ENCODE measurements at regions not wholly inside any gene's neighbourhood (a gene's known extent, or its start where the extent isn't known, plus 50 kb on each side); places are given as distances from the start of the nearest gene placed in this dataset.

DNA sequence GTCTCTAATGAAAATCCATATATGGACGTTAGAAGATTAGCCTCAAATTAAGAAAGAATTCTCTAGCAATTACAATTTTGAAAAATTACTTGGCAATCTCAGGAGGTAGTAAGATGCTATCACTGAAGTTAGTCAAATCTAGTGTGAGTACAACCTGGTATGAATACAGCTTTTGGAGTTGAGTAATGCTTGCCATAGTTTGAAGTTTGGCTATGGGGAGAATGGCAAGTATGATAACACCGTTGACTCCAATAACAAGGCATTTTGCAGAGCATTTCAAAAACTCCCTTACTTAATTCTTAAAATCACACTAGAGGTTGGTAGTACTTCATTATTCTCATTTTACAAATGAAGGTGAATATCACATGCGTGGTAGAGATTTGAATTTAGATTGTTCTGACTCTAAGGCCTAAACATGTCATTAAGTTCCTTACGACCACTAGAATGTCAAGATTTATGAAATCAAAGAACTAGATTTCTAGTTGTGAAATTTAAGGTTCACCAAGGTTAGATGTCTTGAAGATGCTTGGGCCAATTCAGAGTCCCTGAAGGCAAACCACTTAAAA, 355.4 kb downstream of the ETS1 start:
- TF ChIP-seq, protein P1, sequence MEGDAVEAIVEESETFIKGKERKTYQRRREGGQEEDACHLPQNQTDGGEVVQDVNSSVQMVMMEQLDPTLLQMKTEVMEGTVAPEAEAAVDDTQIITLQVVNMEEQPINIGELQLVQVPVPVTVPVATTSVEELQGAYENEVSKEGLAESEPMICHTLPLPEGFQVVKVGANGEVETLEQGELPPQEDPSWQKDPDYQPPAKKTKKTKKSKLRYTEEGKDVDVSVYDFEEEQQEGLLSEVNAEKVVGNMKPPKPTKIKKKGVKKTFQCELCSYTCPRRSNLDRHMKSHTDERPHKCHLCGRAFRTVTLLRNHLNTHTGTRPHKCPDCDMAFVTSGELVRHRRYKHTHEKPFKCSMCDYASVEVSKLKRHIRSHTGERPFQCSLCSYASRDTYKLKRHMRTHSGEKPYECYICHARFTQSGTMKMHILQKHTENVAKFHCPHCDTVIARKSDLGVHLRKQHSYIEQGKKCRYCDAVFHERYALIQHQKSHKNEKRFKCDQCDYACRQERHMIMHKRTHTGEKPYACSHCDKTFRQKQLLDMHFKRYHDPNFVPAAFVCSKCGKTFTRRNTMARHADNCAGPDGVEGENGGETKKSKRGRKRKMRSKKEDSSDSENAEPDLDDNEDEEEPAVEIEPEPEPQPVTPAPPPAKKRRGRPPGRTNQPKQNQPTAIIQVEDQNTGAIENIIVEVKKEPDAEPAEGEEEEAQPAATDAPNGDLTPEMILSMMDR (IDR thresholded peaks at IDR 0.05) = no peak
- Mint-ChIP-seq H3K27ac (ENCODE audit: unreplicated experiment) (no peak overlapping the region), H3K36me3 (ENCODE audit: unreplicated experiment) (no peaks in the 10 kb centered on the region), H3K9me3 (ENCODE audit: unreplicated experiment) (no peaks in the 10 kb centered on the region), H3K4me1 (ENCODE audit: unreplicated experiment) (peaks cover 36% of the 10 kb centered on the region), H3K27me3 (ENCODE audit: unreplicated experiment) (no peaks in the 10 kb centered on the region), H3K4me3 (ENCODE audit: unreplicated experiment) (no peak overlapping the region)
- DNase-seq (ENCODE audit: extremely low spot score, unreplicated experiment) = no peak

DNA sequence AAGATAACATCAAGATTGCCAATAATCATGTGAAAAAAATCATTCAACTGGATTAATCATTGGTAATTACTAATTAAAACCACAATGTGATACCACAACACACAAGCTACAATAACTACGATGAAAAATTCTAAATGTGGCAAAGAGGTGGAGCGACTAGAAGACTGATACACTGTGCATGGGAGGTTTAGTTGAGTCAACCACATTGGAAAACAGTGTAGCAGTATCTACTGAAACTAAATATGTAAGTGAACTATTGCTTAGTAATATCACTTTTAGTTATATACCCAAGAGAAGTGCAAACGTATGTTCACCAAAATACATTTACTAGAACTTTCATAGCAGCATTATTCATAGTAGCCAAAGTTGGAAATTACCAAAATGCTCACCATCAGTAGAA, 359.9 kb downstream of the ETS1 start:
- Mint-ChIP-seq H3K4me1 (ENCODE audit: unreplicated experiment) (peaks cover 37% of the 10 kb centered on the region), H3K27ac (ENCODE audit: unreplicated experiment) (no peak overlapping the region), H3K27me3 (ENCODE audit: unreplicated experiment) (no peaks in the 10 kb centered on the region), H3K9me3 (ENCODE audit: unreplicated experiment) (no peaks in the 10 kb centered on the region), H3K36me3 (ENCODE audit: unreplicated experiment) (no peaks in the 10 kb centered on the region), H3K4me3 (ENCODE audit: unreplicated experiment) (no peak overlapping the region)
- DNase-seq (ENCODE audit: extremely low spot score, unreplicated experiment) = no peak
- TF ChIP-seq, protein P1 (IDR thresholded peaks at IDR 0.05) = no peak

DNA sequence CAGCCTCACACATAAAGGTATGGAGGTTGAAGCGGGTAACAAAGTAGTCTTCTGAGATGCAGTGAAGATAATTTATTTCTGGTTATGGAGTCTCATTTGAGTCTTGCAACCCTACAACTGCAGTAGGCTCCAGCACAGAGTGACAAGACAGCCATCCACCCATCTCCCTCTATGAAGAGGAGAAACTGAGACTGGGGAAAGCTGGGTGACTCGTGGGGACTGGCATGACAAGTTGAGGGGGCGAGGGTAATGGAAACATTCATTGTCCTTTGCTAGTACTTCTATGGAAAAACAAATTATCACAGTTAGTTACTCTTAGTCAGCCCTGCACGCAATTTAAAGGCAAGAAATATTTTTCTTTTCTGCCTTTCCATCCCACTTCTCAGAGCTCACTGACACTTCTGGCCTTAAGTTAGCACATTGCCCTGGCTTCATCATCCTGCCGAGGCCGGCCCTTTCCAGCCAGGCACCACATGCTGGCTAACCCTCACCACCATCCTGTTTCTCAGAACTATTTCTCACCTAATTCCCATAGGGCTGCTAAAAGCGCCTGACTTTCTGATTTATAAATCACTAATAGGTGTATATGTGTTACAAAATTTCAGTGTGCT, 361.1 kb downstream of the ETS1 start:
- H3K27me3 Mint-ChIP-seq (ENCODE audit: unreplicated experiment) = no peaks in the 10 kb centered on the region
- no peaks in the 10 kb centered on the region for H3K36me3 Mint-ChIP-seq (ENCODE audit: unreplicated experiment)
- H3K4me1 Mint-ChIP-seq (ENCODE audit: unreplicated experiment) = peaks cover 44% of the 10 kb centered on the region
- no peak overlapping the region for H3K4me3 Mint-ChIP-seq (ENCODE audit: unreplicated experiment)
- no peak for DNase-seq (ENCODE audit: extremely low spot score, unreplicated experiment)
- H3K9me3 Mint-ChIP-seq (ENCODE audit: unreplicated experiment) = no peaks in the 10 kb centered on the region
- TF ChIP-seq, protein P1 (IDR thresholded peaks at IDR 0.05) = no peak
- peak overlapping the region; percentile 86 for H3K27ac Mint-ChIP-seq (ENCODE audit: unreplicated experiment)

DNA sequence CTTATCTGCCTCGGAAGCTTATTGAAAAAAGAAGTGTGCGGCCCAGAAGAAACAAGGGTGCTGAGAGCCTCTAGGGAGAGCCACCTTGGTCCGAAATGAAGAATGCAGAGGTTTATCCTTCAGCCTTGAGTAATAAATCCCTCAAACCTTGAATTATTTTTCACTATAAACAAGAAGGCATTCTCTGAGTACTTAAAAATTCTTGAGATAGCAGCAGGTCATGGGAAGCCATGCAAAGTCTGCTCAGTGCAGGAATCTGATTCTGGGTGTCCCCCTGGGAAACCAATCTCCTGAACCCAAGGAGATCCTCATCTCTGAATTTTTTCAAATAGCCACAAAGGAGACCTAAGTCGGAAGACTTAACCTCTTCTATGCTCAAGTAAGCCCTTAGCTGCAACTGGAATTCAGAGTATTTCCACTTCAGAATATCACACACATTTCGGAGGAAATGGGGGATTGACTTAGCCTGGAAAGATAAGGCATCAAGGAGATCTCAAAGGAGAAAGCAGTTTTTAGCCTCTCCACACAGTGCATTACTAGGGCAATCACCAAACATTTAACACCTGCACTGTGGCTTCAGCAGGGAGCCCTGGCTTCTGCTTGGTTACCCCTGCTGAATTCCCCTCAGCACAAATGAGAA, 365.0 kb downstream of the ETS1 start:
- TF ChIP-seq, protein P1 (IDR thresholded peaks at IDR 0.05) = no peak
- Mint-ChIP-seq H3K27ac (ENCODE audit: unreplicated experiment) (peak overlapping the region; percentile 58), H3K9me3 (ENCODE audit: unreplicated experiment) (no peaks in the 10 kb centered on the region), H3K4me1 (ENCODE audit: unreplicated experiment) (peaks cover 31% of the 10 kb centered on the region), H3K4me3 (ENCODE audit: unreplicated experiment) (no peak overlapping the region), H3K27me3 (ENCODE audit: unreplicated experiment) (no peaks in the 10 kb centered on the region), H3K36me3 (ENCODE audit: unreplicated experiment) (no peaks in the 10 kb centered on the region)
- no peak for DNase-seq (ENCODE audit: extremely low spot score, unreplicated experiment)

DNA sequence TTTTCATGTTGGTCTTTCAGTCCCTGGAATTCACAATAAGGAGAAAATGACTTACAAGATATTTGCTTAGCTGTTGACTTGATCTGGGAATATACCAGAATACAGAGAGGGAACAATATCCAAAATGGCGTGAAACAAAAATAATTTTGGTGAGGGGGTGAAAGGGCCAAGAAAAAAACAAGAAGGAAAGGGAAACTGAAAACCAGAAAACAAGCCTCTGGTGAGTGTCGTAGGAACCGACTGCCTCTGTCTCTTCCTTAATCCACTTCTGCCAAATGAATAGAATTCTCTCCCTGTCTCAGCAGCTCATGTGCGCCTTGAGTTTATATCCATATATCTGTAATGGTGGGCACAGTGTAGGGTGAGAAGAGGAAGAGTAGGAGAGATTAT, 367.6 kb downstream of the ETS1 start:
- H3K9me3 Mint-ChIP-seq (ENCODE audit: unreplicated experiment) = no peaks in the 10 kb centered on the region

More for the DNA sequence above, 367.6 kb downstream of the ETS1 start:
- H3K4me1 Mint-ChIP-seq (ENCODE audit: unreplicated experiment) = peaks cover 19% of the 10 kb centered on the region
- H3K27me3 Mint-ChIP-seq (ENCODE audit: unreplicated experiment) = no peaks in the 10 kb centered on the region
- DNase-seq (ENCODE audit: extremely low spot score, unreplicated experiment) = no peak
- TF ChIP-seq, protein P1 (IDR thresholded peaks at IDR 0.05) = no peak
- no peaks in the 10 kb centered on the region for H3K36me3 Mint-ChIP-seq (ENCODE audit: unreplicated experiment)
- no peak overlapping the region for H3K4me3 Mint-ChIP-seq (ENCODE audit: unreplicated experiment)
- no peak overlapping the region for H3K27ac Mint-ChIP-seq (ENCODE audit: unreplicated experiment)

Data from osteocyte (in vitro differentiated cells).